Endodermal cell (in vitro differentiated cells): ENCODE measurements at regions not wholly inside any gene's neighbourhood (a gene's known extent, or its start where the extent isn't known, plus 50 kb on each side); places are given as distances from the start of the nearest gene placed in this dataset.

Source experiments
- DNase-seq: peaks from one replicate; pipeline ENCODE4 v3.0.0-alpha.2; 2017
- H3K27ac ChIP-seq: 2 replicates; pipeline ENCODE4 v1.5.1; 2013; ENCODE audit warnings: mild to moderate bottlenecking, low read depth, low read length, moderate library complexity
- H3K27me3 ChIP-seq: 2 replicates; pipeline ENCODE4 v1.6.1; 2013; ENCODE audit warnings: mild to moderate bottlenecking, low read length, moderate library complexity; ENCODE audit not compliant: insufficient read depth, control insufficient read depth, poor library complexity, severe bottlenecking
- H3K36me3 ChIP-seq: 2 replicates; pipeline ENCODE4 v1.7.0; 2013; ENCODE audit warnings: mild to moderate bottlenecking, low read length, moderate library complexity; ENCODE audit not compliant: control insufficient read depth, insufficient read depth
- H3K4me1 ChIP-seq: one replicate; pipeline ENCODE4 v1.7.0; 2013; ENCODE audit warnings: low read length; ENCODE audit not compliant: control insufficient read depth, insufficient read depth
- H3K4me3 ChIP-seq: 2 replicates; pipeline ENCODE4 v1.5.1; 2013; ENCODE audit warnings: mild to moderate bottlenecking, low read length, moderate library complexity
- H3K9ac ChIP-seq: 2 replicates; pipeline ENCODE4 v1.6.1; 2013; ENCODE audit warnings: mild to moderate bottlenecking, low read length, moderate library complexity; ENCODE audit not compliant: poor library complexity, severe bottlenecking; ENCODE audit errors: extremely low read depth
- H3K9me3 ChIP-seq: 2 replicates; pipeline ENCODE4 v1.6.1; 2013; ENCODE audit warnings: mild to moderate bottlenecking, low read length, moderate library complexity; ENCODE audit not compliant: control insufficient read depth
- H3K27ac Mint-ChIP-seq: 2 replicates; pipeline ENCODE4 v1.8.0; 2020; ENCODE audit warnings: mixed read lengths
- H3K27me3 Mint-ChIP-seq: 2 replicates; pipeline ENCODE4 v1.8.0; 2021; ENCODE audit warnings: mild to moderate bottlenecking, mixed read lengths; ENCODE audit not compliant: insufficient read depth
- H3K36me3 Mint-ChIP-seq: 2 replicates; pipeline ENCODE4 v1.8.0; 2020; ENCODE audit warnings: low read depth, mixed read lengths
- H3K4me1 Mint-ChIP-seq: 2 replicates; pipeline ENCODE4 v1.8.0; 2020; ENCODE audit warnings: mixed read lengths
- H3K4me3 Mint-ChIP-seq: 2 replicates; pipeline ENCODE4 v1.8.0; 2020; ENCODE audit warnings: mild to moderate bottlenecking, moderate library complexity, mixed read lengths
- H3K9me3 Mint-ChIP-seq: 2 replicates; pipeline ENCODE4 v1.8.0; 2020; ENCODE audit warnings: mild to moderate bottlenecking, mixed read lengths
- WGBS, 2 experiments: methylation state at CpG; one replicate each; pipeline versions ENCODE4 v1.1.5 to v1.1.7; 2013; ENCODE audit warnings: missing lambda C conversion rate in 2 of 2, mixed read lengths in 1 of 2; ENCODE audit not compliant: insufficient coverage in 1 of 2, insufficient read length in 1 of 2; 5-methylcytosine and 5-hydroxymethylcytosine counted together
- TF ChIP-seq, protein P1 (sequence below): fragments of 200-600 bp; sonication (generic); conservative IDR thresholded peaks from 2 replicates; pipeline ENCODE4 v1.5.0; 2021; ENCODE audit warnings: antibody characterized with exemption, mild to moderate bottlenecking

DNA sequence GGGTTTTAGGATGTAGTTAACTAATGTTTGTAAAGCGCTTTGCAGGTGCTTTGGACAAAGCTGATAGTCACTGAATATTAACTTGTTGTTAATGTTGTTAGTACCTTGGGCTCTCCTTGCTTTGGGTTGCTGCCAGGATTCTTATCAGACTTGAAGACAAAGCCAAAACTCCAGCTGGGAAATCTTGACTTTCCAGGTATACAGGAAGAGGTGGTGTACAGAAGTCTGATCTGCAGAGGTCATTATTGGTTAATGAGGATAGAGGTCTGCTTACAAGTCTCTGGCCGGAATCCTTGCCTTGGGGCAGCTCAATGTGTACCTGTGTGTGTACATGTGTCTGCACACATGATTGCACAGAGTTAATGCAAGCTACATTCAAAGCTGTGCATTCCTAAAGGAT is 96.0 kb upstream of the POU3F1 start:
- peaks cover 20% of the 10 kb centered on the region for H3K9me3 Mint-ChIP-seq
- H3K4me1 ChIP-seq, result no peaks in the 10 kb centered on the region
- H3K4me3 ChIP-seq, result no peak overlapping the region
- no peak overlapping the region for H3K4me3 Mint-ChIP-seq
- WGBS, 2 experiments, result 93 to 100% methylated on average over 1 to 2 of the region's 2 CpGs
- H3K27ac Mint-ChIP-seq, result no peak overlapping the region
- no peaks in the 10 kb centered on the region for H3K36me3 Mint-ChIP-seq
- no peak overlapping the region for H3K27ac ChIP-seq
- H3K9ac ChIP-seq, result no peak overlapping the region
- peaks cover 26% of the 10 kb centered on the region for H3K4me1 Mint-ChIP-seq
- TF ChIP-seq, protein P1, sequence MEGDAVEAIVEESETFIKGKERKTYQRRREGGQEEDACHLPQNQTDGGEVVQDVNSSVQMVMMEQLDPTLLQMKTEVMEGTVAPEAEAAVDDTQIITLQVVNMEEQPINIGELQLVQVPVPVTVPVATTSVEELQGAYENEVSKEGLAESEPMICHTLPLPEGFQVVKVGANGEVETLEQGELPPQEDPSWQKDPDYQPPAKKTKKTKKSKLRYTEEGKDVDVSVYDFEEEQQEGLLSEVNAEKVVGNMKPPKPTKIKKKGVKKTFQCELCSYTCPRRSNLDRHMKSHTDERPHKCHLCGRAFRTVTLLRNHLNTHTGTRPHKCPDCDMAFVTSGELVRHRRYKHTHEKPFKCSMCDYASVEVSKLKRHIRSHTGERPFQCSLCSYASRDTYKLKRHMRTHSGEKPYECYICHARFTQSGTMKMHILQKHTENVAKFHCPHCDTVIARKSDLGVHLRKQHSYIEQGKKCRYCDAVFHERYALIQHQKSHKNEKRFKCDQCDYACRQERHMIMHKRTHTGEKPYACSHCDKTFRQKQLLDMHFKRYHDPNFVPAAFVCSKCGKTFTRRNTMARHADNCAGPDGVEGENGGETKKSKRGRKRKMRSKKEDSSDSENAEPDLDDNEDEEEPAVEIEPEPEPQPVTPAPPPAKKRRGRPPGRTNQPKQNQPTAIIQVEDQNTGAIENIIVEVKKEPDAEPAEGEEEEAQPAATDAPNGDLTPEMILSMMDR, result no peak
- H3K9me3 ChIP-seq, result peaks cover 13% of the 10 kb centered on the region
- peaks cover 40% of the 10 kb centered on the region for H3K27me3 Mint-ChIP-seq
- DNase-seq, result no peak
- no peaks in the 10 kb centered on the region for H3K36me3 ChIP-seq
- peaks cover 49% of the 10 kb centered on the region for H3K27me3 ChIP-seq

DNA sequence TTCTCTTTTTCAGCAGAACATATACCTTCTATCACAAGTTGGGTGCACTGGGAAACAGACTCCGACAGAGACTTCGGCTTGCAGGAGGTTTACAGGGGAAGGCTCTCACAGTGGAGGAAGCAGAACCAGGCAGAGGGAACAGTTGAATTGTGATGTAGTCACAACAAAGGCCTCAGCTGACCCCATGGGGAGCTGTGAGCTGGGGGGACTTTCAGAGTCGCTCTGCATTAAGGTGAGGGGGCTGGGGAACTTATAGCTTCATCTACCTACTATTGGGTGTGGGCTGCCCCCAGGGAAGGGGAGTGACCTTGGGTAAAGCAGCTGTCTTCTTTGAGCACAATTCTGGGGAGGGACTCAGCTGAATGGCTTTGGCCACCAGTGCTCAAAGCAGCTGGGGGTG is 94.9 kb upstream of the POU3F1 start:
- no peaks in the 10 kb centered on the region for H3K4me1 ChIP-seq
- H3K9me3 Mint-ChIP-seq, result peaks cover 17% of the 10 kb centered on the region
- H3K27me3 Mint-ChIP-seq, result peaks cover 47% of the 10 kb centered on the region
- no peaks in the 10 kb centered on the region for H3K36me3 Mint-ChIP-seq
- peaks cover 13% of the 10 kb centered on the region for H3K9me3 ChIP-seq
- no peak overlapping the region for H3K4me3 ChIP-seq
- no peak overlapping the region for H3K27ac Mint-ChIP-seq
- peaks cover 28% of the 10 kb centered on the region for H3K4me1 Mint-ChIP-seq
- DNase-seq, result peak; percentile 71
- H3K27ac ChIP-seq, result no peak overlapping the region
- TF ChIP-seq, protein P1, result no peak
- H3K36me3 ChIP-seq, result no peaks in the 10 kb centered on the region
- H3K4me3 Mint-ChIP-seq, result no peak overlapping the region
- 38% methylated on average over 3 of the region's 3 CpGs; no CpG with 5 or more reads in 1 of the 2 experiments for WGBS, 2 experiments
- no peak overlapping the region for H3K9ac ChIP-seq
- peaks cover 60% of the 10 kb centered on the region for H3K27me3 ChIP-seq

DNA sequence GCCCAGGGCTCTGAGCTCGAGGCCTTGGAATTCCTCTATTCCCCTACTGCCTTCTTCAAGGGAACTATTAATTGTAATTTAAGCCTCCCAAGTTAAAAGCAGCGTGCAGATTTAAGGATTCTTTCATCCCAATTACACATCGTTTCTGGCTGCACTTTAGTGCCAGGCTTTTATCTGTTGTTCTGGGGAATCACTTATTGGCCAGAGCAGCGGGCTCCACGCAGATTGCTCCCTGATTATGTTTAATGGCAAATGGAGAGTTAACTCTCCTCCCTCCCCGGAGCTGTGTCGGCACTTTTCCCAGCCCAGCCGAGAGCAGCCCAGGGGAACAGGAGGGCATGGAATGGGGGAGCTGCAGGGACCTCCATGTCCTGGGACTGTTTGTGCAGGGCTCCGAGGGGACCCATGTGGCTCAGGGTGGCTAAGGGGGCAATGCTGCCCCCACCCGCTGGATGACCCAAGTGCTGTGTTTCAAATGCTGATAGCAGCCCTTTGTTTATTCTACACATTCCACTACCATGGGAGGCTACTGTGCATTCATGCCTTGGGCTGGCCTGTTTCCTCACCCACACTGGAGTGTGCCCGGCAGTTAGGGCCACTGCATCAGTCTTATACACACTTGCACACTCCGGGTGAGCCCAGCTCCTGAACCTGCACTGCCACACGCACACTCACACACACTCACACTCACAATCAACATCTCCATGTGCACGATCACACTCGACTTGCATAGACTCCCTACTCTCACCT is 93.3 kb upstream of the POU3F1 start:
- H3K9me3 ChIP-seq, result no peaks in the 10 kb centered on the region
- Mint-ChIP-seq H3K27me3 (peaks cover 55% of the 10 kb centered on the region), H3K36me3 (no peaks in the 10 kb centered on the region), H3K4me1 (peaks cover 37% of the 10 kb centered on the region), H3K4me3 (no peak overlapping the region), H3K27ac (peak overlapping the region; percentile 22), H3K9me3 (peaks cover 1% of the 10 kb centered on the region)
- H3K4me3 ChIP-seq, result no peak overlapping the region
- TF ChIP-seq, protein P1, result peak; percentile 39
- no peak overlapping the region for H3K9ac ChIP-seq
- peak; percentile 77 for DNase-seq
- no peaks in the 10 kb centered on the region for H3K36me3 ChIP-seq
- no peak overlapping the region for H3K27ac ChIP-seq
- WGBS, 2 experiments, result 61 to 76% methylated on average over 10 to 15 of the region's 15 CpGs
- H3K4me1 ChIP-seq, result no peaks in the 10 kb centered on the region
- H3K27me3 ChIP-seq, result peaks cover 76% of the 10 kb centered on the region
